ENCODE measurements at regions not wholly inside any gene's neighbourhood (a gene's known extent, or its start where the extent isn't known, plus 50 kb on each side); places are given as distances from the start of the nearest gene placed in this dataset.

DNA sequence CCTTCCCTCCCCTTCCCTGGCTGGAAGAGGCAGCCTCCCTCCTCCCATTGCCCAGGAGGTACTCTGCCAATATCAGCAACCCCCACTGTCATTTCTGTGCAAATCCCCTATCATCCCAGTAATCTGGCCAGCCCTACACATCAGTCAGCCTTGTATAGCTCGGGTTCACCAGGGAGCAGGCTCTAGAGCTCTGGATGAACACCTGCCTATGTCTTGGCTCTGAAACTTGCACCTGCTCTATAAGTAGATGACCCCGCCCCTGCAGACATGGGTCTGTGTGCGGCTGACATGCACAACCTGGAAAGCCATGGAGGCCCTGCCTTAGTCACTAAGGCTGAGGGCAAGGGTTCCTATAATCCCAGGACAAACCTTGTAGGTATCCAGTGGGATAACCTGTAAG lies 1042.9 kb downstream of the UQCRFS1 start:
- TF ChIP-seq NFRKB (IDR thresholded peaks at IDR 0.05) (no peak), SUZ12 (IDR thresholded peaks at IDR 0.05) (no peak), SP1 (IDR thresholded peaks at IDR 0.05) (no peak), FOXM1 (IDR thresholded peaks at IDR 0.05; ENCODE audit: borderline replicate concordance) (no peak)
